ENCODE measurements at regions not wholly inside any gene's neighbourhood (a gene's known extent, or its start where the extent isn't known, plus 50 kb on each side); places are given as distances from the start of the nearest gene placed in this dataset.

DNA sequence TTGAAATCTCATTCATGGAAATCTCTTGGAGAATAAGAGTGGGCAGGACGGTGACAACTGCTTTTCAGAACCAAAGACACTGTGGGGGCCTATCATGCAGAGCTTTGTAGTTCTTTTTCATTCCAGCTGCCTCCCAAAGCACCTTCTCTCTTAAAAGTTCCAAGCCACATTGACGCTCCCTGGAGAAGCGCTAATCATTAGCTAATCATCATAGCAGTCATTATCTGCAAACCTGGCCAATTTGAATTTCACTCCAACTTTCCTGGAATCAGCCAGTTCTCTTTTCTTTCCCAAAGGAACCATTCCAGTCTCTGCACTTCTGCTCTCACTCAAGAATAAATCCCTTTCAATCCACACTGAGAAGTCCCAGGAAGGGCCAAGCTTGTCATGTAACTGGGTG lies 1144.1 kb upstream of the IGFBP7 start:
- 74 to 84% methylated on average over 3 of the region's 3 CpGs for WGBS, 2 donors
- no peaks in the 10 kb centered on the region for H3K36me3 ChIP-seq
- peaks cover 0 to 3% (median 0%) of the 10 kb centered on the region in 4 donors for H3K9me3 ChIP-seq
- no peaks in the 10 kb centered on the region for H3K4me1 ChIP-seq
- no peak overlapping the region for H3K27ac ChIP-seq
- H3K27me3 ChIP-seq = no peaks in the 10 kb centered on the region
- no peak overlapping the region for H3K4me3 ChIP-seq
- ATAC-seq (ENCODE audit: low FRiP score in 2 of 2) (no peak), DNase-seq (no peak)
- TF ChIP-seq POLR2AphosphoS5 (IDR thresholded peaks at IDR 0.05) (no peak), POLR2A (IDR thresholded peaks at IDR 0.05) (no peak), EP300 (IDR thresholded peaks at IDR 0.05) (no peak)
- TF ChIP-seq, protein P1, sequence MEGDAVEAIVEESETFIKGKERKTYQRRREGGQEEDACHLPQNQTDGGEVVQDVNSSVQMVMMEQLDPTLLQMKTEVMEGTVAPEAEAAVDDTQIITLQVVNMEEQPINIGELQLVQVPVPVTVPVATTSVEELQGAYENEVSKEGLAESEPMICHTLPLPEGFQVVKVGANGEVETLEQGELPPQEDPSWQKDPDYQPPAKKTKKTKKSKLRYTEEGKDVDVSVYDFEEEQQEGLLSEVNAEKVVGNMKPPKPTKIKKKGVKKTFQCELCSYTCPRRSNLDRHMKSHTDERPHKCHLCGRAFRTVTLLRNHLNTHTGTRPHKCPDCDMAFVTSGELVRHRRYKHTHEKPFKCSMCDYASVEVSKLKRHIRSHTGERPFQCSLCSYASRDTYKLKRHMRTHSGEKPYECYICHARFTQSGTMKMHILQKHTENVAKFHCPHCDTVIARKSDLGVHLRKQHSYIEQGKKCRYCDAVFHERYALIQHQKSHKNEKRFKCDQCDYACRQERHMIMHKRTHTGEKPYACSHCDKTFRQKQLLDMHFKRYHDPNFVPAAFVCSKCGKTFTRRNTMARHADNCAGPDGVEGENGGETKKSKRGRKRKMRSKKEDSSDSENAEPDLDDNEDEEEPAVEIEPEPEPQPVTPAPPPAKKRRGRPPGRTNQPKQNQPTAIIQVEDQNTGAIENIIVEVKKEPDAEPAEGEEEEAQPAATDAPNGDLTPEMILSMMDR (IDR thresholded peaks at IDR 0.05) = no peak

DNA sequence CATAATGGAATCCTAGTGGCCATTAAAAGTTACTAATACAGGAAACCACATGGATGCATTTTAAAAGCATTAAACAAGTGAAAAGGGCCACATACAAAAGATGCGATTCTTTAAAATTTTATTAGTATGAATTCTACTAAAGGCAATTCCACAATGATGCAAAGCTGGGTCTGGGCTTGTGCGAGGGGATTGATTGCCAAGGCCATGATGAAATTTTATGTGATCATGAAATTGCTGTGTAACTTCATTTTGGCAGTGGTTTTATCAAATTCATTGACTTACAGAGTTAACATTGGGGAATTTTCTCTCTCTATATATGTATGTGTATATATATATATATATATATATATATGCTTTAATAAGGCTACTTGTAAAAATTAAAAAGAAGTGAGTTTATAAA lies 1142.5 kb upstream of the IGFBP7 start:
- 90 to 91% methylated on average over 2 of the region's 2 CpGs for WGBS, 2 donors
- DNase-seq (no peak), ATAC-seq (ENCODE audit: low FRiP score in 2 of 2) (no peak)
- H3K36me3 ChIP-seq = no peaks in the 10 kb centered on the region
- peaks cover 0 to 3% (median 0%) of the 10 kb centered on the region in 4 donors for H3K9me3 ChIP-seq
- H3K27ac ChIP-seq = no peak overlapping the region
- no peaks in the 10 kb centered on the region for H3K27me3 ChIP-seq
- H3K4me1 ChIP-seq = no peaks in the 10 kb centered on the region
- TF ChIP-seq POLR2AphosphoS5 (IDR thresholded peaks at IDR 0.05) (no peak), EP300 (IDR thresholded peaks at IDR 0.05) (no peak), POLR2A (IDR thresholded peaks at IDR 0.05) (no peak)
- TF ChIP-seq, protein P1 (IDR thresholded peaks at IDR 0.05) = no peak
- H3K4me3 ChIP-seq = no peak overlapping the region

DNA sequence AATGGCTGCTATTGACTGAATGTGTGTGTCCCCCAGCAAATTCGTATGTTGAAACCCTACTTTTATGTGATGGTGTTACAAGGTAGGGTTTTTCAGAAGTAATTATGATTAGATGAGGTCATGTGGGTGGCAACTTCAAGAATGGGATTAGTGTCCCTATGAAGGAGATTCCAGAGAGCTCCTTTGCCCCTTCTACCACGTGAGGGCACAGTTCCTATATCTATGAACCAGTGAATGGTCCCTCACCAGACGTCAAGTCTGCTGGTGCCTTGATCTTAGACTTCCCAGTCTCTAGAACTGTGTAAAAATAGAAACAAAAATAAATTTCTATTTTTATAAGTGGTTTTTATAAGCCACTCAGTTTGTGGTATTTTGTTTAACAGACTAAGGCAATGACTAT lies 1137.6 kb upstream of the IGFBP7 start:
- Histone ChIP-seq H3K36me3 (no peaks in the 10 kb centered on the region), H3K9me3 (peaks cover 0 to 3% (median 0%) of the 10 kb centered on the region in 4 donors), H3K4me3 (no peak overlapping the region), H3K27ac (no peak overlapping the region), H3K27me3 (no peaks in the 10 kb centered on the region), H3K4me1 (no peaks in the 10 kb centered on the region)
- DNase-seq = no peak
- no peak for ATAC-seq (ENCODE audit: low FRiP score in 2 of 2)
- 56 to 61% methylated on average over 3 of the region's 3 CpGs for WGBS, 2 donors
- TF ChIP-seq, protein P1 (IDR thresholded peaks at IDR 0.05) = no peak
- TF ChIP-seq POLR2A (IDR thresholded peaks at IDR 0.05) (no peak), EP300 (IDR thresholded peaks at IDR 0.05) (no peak), POLR2AphosphoS5 (IDR thresholded peaks at IDR 0.05) (no peak)

DNA sequence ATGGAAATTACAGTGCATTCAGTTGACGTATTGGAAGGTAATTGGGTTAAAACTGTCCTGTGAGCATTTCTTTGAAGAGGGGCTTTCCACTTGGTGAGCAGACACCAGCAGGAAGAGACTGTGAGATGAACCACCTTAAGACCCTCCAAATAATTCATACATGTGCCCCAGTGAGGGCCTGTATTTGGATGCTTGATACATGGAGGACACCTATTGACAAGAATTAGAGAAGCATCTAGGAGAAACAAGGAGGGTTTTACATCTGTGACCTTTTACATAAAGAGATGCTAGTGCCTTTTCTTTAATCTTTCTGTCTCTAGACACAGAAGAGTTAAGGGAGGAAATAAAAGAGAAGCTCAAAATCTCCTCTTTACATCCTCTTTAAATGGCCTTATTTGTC lies 1115.3 kb upstream of the IGFBP7 start:
- Histone ChIP-seq H3K27ac (no peak overlapping the region), H3K36me3 (no peaks in the 10 kb centered on the region), H3K4me3 (no peak overlapping the region), H3K9me3 (peaks cover 0 to 2% (median 0%) of the 10 kb centered on the region in 4 donors), H3K27me3 (no peaks in the 10 kb centered on the region), H3K4me1 (no peaks in the 10 kb centered on the region)
- no peak for TF ChIP-seq POLR2A (IDR thresholded peaks at IDR 0.05)
- no peak for TF ChIP-seq POLR2AphosphoS5 (IDR thresholded peaks at IDR 0.05)
- TF ChIP-seq, protein P1 (IDR thresholded peaks at IDR 0.05) = no peak
- TF ChIP-seq EP300 (IDR thresholded peaks at IDR 0.05) = no peak
- no peak for DNase-seq
- no peak for ATAC-seq (ENCODE audit: low FRiP score in 2 of 2)
- WGBS, 2 donors = 93 to 96% methylated on average over 1 of the region's 1 CpG

DNA sequence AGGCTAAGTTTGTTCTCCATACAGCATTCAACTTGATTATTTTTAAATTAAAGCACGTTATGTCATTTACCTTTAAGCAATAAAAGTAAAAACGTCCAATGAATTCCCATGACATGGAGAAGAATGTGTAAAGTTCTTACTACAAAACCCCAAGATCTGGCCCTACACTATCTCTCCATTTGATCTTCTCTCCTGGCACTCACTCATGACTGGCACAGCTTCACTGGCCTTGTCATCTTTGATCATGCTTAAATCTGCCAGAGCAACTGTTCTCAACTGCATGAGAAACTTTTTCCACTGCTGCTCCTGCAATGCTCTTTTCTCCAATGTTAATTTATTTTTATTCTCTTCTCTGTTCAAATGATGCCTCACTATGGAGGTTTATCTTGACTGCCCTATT lies 1109.0 kb upstream of the IGFBP7 start:
- H3K36me3 ChIP-seq = no peaks in the 10 kb centered on the region
- no peak overlapping the region for H3K4me3 ChIP-seq
- 57 to 68% methylated on average over 2 of the region's 2 CpGs for WGBS, 2 donors
- no peak overlapping the region for H3K27ac ChIP-seq
- H3K27me3 ChIP-seq = no peaks in the 10 kb centered on the region
- no peak for TF ChIP-seq POLR2A (IDR thresholded peaks at IDR 0.05)
- no peak for TF ChIP-seq POLR2AphosphoS5 (IDR thresholded peaks at IDR 0.05)
- TF ChIP-seq, protein P1 (IDR thresholded peaks at IDR 0.05) = no peak
- TF ChIP-seq EP300 (IDR thresholded peaks at IDR 0.05) = no peak
- ATAC-seq (ENCODE audit: low FRiP score in 2 of 2) (no peak), DNase-seq (no peak)
- no peaks in the 10 kb centered on the region for H3K4me1 ChIP-seq
- H3K9me3 ChIP-seq = peaks cover 0 to 5% (median 0%) of the 10 kb centered on the region in 4 donors
